ENCODE measurements at regions not wholly inside any gene's neighbourhood (a gene's known extent, or its start where the extent isn't known, plus 50 kb on each side); places are given as distances from the start of the nearest gene placed in this dataset.
A peak's percentile ranks its signal among the peaks of the same experiment; 100 is the strongest.

DNA sequence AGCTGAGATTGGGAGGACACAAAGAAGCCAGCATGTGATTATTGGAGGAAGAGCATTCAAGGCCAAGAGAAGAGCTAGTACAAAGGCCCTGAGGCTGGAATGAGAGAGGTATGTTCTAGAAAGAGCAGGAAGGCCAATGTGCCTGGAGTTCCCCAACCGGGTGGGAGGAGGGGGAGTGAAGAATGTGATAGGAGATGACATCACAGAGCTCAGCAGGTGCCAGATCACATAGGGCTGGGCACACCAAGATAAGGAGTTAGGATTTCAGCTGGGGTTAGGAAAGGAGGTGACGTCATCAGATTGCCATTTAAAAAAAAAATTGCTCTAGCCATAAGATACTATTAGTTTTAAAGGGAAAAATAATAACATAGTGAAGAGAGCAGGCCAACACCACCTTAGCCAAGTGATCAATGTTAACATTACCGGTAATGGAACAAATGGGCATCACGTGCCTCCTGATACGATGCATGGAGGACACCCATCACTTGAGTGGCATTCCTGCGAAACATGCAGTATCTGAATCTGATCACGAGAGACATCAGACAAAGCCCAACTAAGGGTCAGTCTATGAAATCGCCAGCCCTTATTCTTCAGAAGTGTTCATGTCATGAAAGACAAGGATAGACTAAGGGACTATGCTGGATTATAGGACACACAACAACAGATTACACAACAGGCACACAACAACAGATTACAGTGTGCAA, 344.3 kb downstream of the BCOR start (continued):
- TF ChIP-seq, protein P1, sequence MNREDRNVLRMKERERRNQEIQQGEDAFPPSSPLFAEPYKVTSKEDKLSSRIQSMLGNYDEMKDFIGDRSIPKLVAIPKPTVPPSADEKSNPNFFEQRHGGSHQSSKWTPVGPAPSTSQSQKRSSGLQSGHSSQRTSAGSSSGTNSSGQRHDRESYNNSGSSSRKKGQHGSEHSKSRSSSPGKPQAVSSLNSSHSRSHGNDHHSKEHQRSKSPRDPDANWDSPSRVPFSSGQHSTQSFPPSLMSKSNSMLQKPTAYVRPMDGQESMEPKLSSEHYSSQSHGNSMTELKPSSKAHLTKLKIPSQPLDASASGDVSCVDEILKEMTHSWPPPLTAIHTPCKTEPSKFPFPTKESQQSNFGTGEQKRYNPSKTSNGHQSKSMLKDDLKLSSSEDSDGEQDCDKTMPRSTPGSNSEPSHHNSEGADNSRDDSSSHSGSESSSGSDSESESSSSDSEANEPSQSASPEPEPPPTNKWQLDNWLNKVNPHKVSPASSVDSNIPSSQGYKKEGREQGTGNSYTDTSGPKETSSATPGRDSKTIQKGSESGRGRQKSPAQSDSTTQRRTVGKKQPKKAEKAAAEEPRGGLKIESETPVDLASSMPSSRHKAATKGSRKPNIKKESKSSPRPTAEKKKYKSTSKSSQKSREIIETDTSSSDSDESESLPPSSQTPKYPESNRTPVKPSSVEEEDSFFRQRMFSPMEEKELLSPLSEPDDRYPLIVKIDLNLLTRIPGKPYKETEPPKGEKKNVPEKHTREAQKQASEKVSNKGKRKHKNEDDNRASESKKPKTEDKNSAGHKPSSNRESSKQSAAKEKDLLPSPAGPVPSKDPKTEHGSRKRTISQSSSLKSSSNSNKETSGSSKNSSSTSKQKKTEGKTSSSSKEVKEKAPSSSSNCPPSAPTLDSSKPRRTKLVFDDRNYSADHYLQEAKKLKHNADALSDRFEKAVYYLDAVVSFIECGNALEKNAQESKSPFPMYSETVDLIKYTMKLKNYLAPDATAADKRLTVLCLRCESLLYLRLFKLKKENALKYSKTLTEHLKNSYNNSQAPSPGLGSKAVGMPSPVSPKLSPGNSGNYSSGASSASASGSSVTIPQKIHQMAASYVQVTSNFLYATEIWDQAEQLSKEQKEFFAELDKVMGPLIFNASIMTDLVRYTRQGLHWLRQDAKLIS (CRISPR knock-in tag; IDR thresholded peaks at IDR 0.05): no peak
- TF ChIP-seq RAD21 (CRISPR knock-in tag; conservative IDR thresholded peaks at IDR 0.05 in 1 of 2, IDR thresholded peaks at IDR 0.05 in 1 of 2) (no peak), TRIM24 (IDR thresholded peaks at IDR 0.05) (peak; percentile 72 to 78), HDAC2 (IDR thresholded peaks at IDR 0.05) (0 out of 2 replicates have a peak, but pooled peaks have one; percentile 24), POLR2AphosphoS5 (IDR thresholded peaks at IDR 0.05; ENCODE audit: control insufficient read depth, insufficient read depth, low read depth, low read length) (0 out of 2 replicates have a peak, but pooled peaks have one; percentile 40), ZNF175 (CRISPR knock-in tag; IDR thresholded peaks at IDR 0.05; ENCODE audit: low read depth) (no peak), CSDE1 (IDR thresholded peaks at IDR 0.05) (no peak), CTBP1 (IDR thresholded peaks at IDR 0.05; ENCODE audit: borderline replicate concordance) (peak; percentile 35; the same call in 1 of the 2 replicates), KLF16 (IDR thresholded peaks at IDR 0.05) (peak; percentile 65)
